Fibroblast of upper back skin (primary cell): ENCODE measurements at regions not wholly inside any gene's neighbourhood (a gene's known extent, or its start where the extent isn't known, plus 50 kb on each side); places are given as distances from the start of the nearest gene placed in this dataset.
"Not testable (repeated sequence)": the region's sequence is repeated elsewhere in the genome, so short reads cannot be mapped to it uniquely, and the experiment has no call there.

Source experiments
- DNase-seq: peaks from one replicate; pipeline ENCODE4 v3.0.0-alpha.2; 2013

- DNase-seq: no peak
These were observed 350.6 kb downstream of the DCDC2C start for GRCh38 chr2:4053769-4054493.

- DNase-seq: no peak
These were observed 362.8 kb downstream of the DCDC2C start for GRCh38 chr2:4066217-4066616.

GRCh38 chr2:4073026-4073569, 369.7 kb downstream of the DCDC2C start:
- no peak for DNase-seq

- DNase-seq: no peak
These were observed 373.6 kb downstream of the DCDC2C start for GRCh38 chr2:4077017-4077416.

- DNase-seq: no peak
These were observed 381.8 kb downstream of the DCDC2C start for GRCh38 chr2:4085186-4085585.

GRCh38 chr2:4090668-4091630, 387.6 kb downstream of the DCDC2C start:
- no peak for DNase-seq

GRCh38 chr2:4091869-4092268, 388.5 kb downstream of the DCDC2C start:
- no peak for DNase-seq

GRCh38 chr2:4094743-4095142, 391.4 kb downstream of the DCDC2C start:
- no peak for DNase-seq

- DNase-seq: no peak
These were observed 393.8 kb downstream of the DCDC2C start for GRCh38 chr2:4096978-4097766.

- DNase-seq: no peak
These were observed 394.8 kb downstream of the DCDC2C start for GRCh38 chr2:4098137-4098536.

GRCh38 chr2:4101936-4102335, 398.6 kb downstream of the DCDC2C start:
- no peak for DNase-seq

GRCh38 chr2:4107179-4107578, 403.8 kb downstream of the DCDC2C start:
- DNase-seq: no peak

- no peak for DNase-seq
These were observed 406.9 kb downstream of the DCDC2C start for GRCh38 chr2:4110273-4110672.

GRCh38 chr2:4115435-4115834, 412.1 kb downstream of the DCDC2C start:
- not testable (repeated sequence) for DNase-seq

GRCh38 chr2:4122726-4123125, 419.4 kb downstream of the DCDC2C start:
- DNase-seq: no peak

- no peak for DNase-seq
These were observed 427.3 kb downstream of the DCDC2C start for GRCh38 chr2:4130651-4131050.

- DNase-seq: no peak
These were observed 431.5 kb downstream of the DCDC2C start for GRCh38 chr2:4134551-4135550.

- no peak for DNase-seq
These were observed 432.4 kb downstream of the DCDC2C start for GRCh38 chr2:4135765-4136164.

GRCh38 chr2:4139316-4139715, 435.9 kb downstream of the DCDC2C start:
- DNase-seq: no peak

- DNase-seq: no peak
These were observed 436.4 kb downstream of the DCDC2C start for GRCh38 chr2:4139731-4140130.

GRCh38 chr2:4140281-4140970, 437.1 kb downstream of the DCDC2C start:
- DNase-seq: no peak
